Tibial nerve (tissue), 4 donors: ENCODE measurements at regions not wholly inside any gene's neighbourhood (a gene's known extent, or its start where the extent isn't known, plus 50 kb on each side); places are given as distances from the start of the nearest gene placed in this dataset.
"Not testable (repeated sequence)": the region's sequence is repeated elsewhere in the genome, so short reads cannot be mapped to it uniquely, and the experiment has no call there.

ENCODE experiments used
- DNase-seq, 2 donors: peaks; one replicate each; pipeline ENCODE4 v3.0.0-alpha.2; 2019; ENCODE audit warnings: low spot score in 2 of 2
- H3K27ac ChIP-seq, 4 donors: fragments of 200-600 bp; sonication (generic) in 3 of 4; one replicate each; pipeline ENCODE4 v1.5.1; 2017 to 2019; ENCODE audit warnings: mild to moderate bottlenecking in 1 of 4
- H3K27me3 ChIP-seq, 2 donors: fragments of 200-600 bp; sonication (generic) in 1 of 2; one replicate each; pipeline versions ENCODE4 v1.5.1 to v1.6.0; 2017 to 2019
- H3K36me3 ChIP-seq, 3 donors: fragments of 200-600 bp; sonication (generic); one replicate each; pipeline ENCODE4 v1.5.1; 2018 to 2019
- H3K4me1 ChIP-seq, 4 donors: fragments of 200-600 bp; sonication (generic) in 3 of 4; one replicate each; pipeline ENCODE4 v1.5.1; 2017 to 2019
- H3K4me3 ChIP-seq, 4 donors: fragments of 200-600 bp; sonication (generic) in 3 of 4; one replicate each; pipeline ENCODE4 v1.5.1; 2017 to 2019; ENCODE audit warnings: mild to moderate bottlenecking in 1 of 4, moderate library complexity in 1 of 4
- H3K9me3 ChIP-seq, 4 donors: fragments of 200-600 bp; sonication (generic) in 3 of 4; one replicate each; pipeline ENCODE4 v1.5.1; 2017 to 2019
- EP300 ChIP-seq, 2 donors: sonication (generic); formaldehyde crosslinking; IDR thresholded peaks; one replicate each; pipeline ENCODE4 v1.6.1; 2017; ENCODE audit warnings: antibody characterized with exemption in 2 of 2, mild to moderate bottlenecking in 1 of 2
- POLR2A ChIP-seq, 2 donors: fragments of 450-650 bp; IDR thresholded peaks; one replicate each; pipeline ENCODE4 v1.6.1; 2017; ENCODE audit warnings: antibody characterized with exemption in 2 of 2, mild to moderate bottlenecking in 2 of 2, moderate library complexity in 2 of 2
- WGBS, 2 donors: methylation state at CpG; one replicate each; pipeline ENCODE4 v1.1.5; 2018; 5-methylcytosine and 5-hydroxymethylcytosine counted together
- TF ChIP-seq, protein P1 (sequence below), 5 experiments: fragments of 200-600 bp in 3 of 5; fragments of 450-650 bp in 2 of 5; sonication (generic) in 3 of 5; IDR thresholded peaks; one replicate each; pipeline ENCODE4 v1.5.1; 2016 to 2019; ENCODE audit warnings: antibody characterized with exemption in 5 of 5, mild to moderate bottlenecking in 3 of 5, moderate library complexity in 2 of 5

DNA sequence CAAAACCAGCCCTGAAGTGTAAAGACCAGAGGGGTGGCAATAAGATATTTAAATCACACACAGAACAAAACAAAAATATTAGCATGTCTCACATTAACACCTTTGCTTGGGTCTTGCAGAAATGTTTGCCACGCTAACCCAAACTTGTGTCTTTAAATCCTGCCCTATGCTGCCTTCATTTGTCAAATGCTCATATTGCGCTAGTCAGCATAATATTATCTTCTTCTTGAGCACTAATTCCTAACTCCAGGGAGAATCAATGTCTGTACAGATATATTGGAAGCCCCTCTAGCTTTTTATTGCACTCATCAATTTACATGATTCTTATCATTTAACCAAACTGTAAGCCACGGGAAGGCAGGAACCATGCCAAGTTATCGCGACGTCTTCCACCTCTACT is 614.8 kb upstream of the SOX9 start:
- WGBS, 2 donors: 85 to 89% methylated on average over 6 of the region's 6 CpGs
- no peak overlapping the region for H3K27ac ChIP-seq
- H3K36me3 ChIP-seq: no peaks in the 10 kb centered on the region
- H3K4me1 ChIP-seq: no peaks in the 10 kb centered on the region
- TF ChIP-seq, protein P1, sequence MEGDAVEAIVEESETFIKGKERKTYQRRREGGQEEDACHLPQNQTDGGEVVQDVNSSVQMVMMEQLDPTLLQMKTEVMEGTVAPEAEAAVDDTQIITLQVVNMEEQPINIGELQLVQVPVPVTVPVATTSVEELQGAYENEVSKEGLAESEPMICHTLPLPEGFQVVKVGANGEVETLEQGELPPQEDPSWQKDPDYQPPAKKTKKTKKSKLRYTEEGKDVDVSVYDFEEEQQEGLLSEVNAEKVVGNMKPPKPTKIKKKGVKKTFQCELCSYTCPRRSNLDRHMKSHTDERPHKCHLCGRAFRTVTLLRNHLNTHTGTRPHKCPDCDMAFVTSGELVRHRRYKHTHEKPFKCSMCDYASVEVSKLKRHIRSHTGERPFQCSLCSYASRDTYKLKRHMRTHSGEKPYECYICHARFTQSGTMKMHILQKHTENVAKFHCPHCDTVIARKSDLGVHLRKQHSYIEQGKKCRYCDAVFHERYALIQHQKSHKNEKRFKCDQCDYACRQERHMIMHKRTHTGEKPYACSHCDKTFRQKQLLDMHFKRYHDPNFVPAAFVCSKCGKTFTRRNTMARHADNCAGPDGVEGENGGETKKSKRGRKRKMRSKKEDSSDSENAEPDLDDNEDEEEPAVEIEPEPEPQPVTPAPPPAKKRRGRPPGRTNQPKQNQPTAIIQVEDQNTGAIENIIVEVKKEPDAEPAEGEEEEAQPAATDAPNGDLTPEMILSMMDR (IDR thresholded peaks at IDR 0.05): no peak
- TF ChIP-seq EP300 (IDR thresholded peaks at IDR 0.05): no peak
- no peak for TF ChIP-seq POLR2A (IDR thresholded peaks at IDR 0.05)
- H3K27me3 ChIP-seq: peaks cover 0 to 5% of the 10 kb centered on the region in 2 donors
- DNase-seq: no peak
- no peak overlapping the region for H3K4me3 ChIP-seq
- no peaks in the 10 kb centered on the region for H3K9me3 ChIP-seq

- WGBS, 2 donors: 43 to 52% methylated on average over 3 of the region's 3 CpGs
- TF ChIP-seq EP300 (IDR thresholded peaks at IDR 0.05) (no peak), POLR2A (IDR thresholded peaks at IDR 0.05) (no peak)
- TF ChIP-seq, protein P1 (IDR thresholded peaks at IDR 0.05): no peak
- Histone ChIP-seq H3K4me1 (no peaks in the 10 kb centered on the region), H3K27me3 (peaks cover 0 to 5% of the 10 kb centered on the region in 2 donors), H3K9me3 (no peaks in the 10 kb centered on the region), H3K27ac (no peak overlapping the region), H3K4me3 (no peak overlapping the region), H3K36me3 (no peaks in the 10 kb centered on the region)
- no peak for DNase-seq
Observed at GRCh38 chr17:71511266-71511995, 609.4 kb upstream of the SOX9 start.

- H3K36me3 ChIP-seq: not testable (repeated sequence)
Observed at GRCh38 chr17:71513725-71514124, 607.1 kb upstream of the SOX9 start.

GRCh38 chr17:71516149-71516548 is 604.7 kb upstream of the SOX9 start:
- DNase-seq: no peak
- Histone ChIP-seq H3K9me3 (no peaks in the 10 kb centered on the region), H3K27ac (no peak overlapping the region), H3K4me3 (no peak overlapping the region), H3K36me3 (no peaks in the 10 kb centered on the region), H3K27me3 (no peaks in the 10 kb centered on the region), H3K4me1 (no peaks in the 10 kb centered on the region)
- WGBS, 2 donors: 66 to 73% methylated on average over 6 of the region's 6 CpGs
- TF ChIP-seq EP300 (IDR thresholded peaks at IDR 0.05): no peak
- TF ChIP-seq, protein P1 (IDR thresholded peaks at IDR 0.05): no peak
- no peak for TF ChIP-seq POLR2A (IDR thresholded peaks at IDR 0.05)

More at GRCh38 chr17:71513725-71514124, 607.1 kb upstream of the SOX9 start:
- not testable (repeated sequence) for H3K4me3 ChIP-seq, H3K9me3 ChIP-seq, H3K4me1 ChIP-seq, H3K27me3 ChIP-seq, DNase-seq, H3K27ac ChIP-seq
- 96 to 97% methylated on average over 2 of the region's 2 CpGs for WGBS, 2 donors

DNA sequence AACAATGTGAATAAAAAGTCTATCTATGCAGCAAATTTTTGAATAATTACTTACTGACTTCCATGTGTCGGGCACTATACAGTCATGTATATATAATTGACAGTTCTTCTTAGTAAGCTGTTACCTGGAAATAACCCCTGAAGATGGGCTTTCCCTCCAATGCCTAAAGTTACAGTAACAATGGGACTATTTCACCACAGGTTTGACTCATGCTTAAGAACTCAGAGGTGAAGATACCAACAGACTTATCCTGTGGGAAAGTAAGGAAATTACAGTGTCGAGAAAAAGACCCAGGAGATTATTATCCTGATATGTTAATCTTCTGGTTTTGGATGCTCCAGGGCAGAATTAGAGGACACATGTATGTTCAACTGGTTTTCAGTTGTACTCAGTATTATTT is 601.5 kb upstream of the SOX9 start:
- no peaks in the 10 kb centered on the region for H3K36me3 ChIP-seq
- WGBS, 2 donors: 86 to 89% methylated on average over 2 of the region's 2 CpGs
- H3K27ac ChIP-seq: no peak overlapping the region
- DNase-seq: no peak
- no peak for TF ChIP-seq POLR2A (IDR thresholded peaks at IDR 0.05)
- no peak for TF ChIP-seq EP300 (IDR thresholded peaks at IDR 0.05)
- TF ChIP-seq, protein P1 (IDR thresholded peaks at IDR 0.05): no peak
- no peak overlapping the region for H3K4me3 ChIP-seq
- H3K4me1 ChIP-seq: no peaks in the 10 kb centered on the region
- no peaks in the 10 kb centered on the region for H3K9me3 ChIP-seq
- H3K27me3 ChIP-seq: no peaks in the 10 kb centered on the region
